Keratinocyte (primary cell): ENCODE measurements at regions not wholly inside any gene's neighbourhood (a gene's known extent, or its start where the extent isn't known, plus 50 kb on each side); places are given as distances from the start of the nearest gene placed in this dataset.

Experiments used
- DNase-seq: peaks from one replicate; pipeline ENCODE4 v3.0.0-alpha.2; 2011; ENCODE audit warnings: low read depth, missing footprints, low spot score
- FAIRE-seq: peaks from 2 replicates; lab custom pipeline; 2011; peaks lifted over from hg19 to GRCh38; lab: Jason Lieb, UNC
- H2AFZ ChIP-seq: 2 replicates; pipeline ENCODE4 v1.6.0; 2012; ENCODE audit warnings: low read length, control low read depth, inconsistent platforms; ENCODE audit not compliant: control insufficient read depth
- H3K27ac ChIP-seq: 2 replicates; pipeline ENCODE4 v1.5.1; 2011; ENCODE audit warnings: low read length; ENCODE audit not compliant: control insufficient read depth, insufficient read depth
- H3K27me3 ChIP-seq: 3 replicates; pipeline ENCODE4 v1.6.0; 2011; ENCODE audit warnings: low read length; ENCODE audit not compliant: control insufficient read depth, insufficient read depth; ENCODE audit errors: extremely low read depth
- H3K36me3 ChIP-seq, 2 experiments: 2 replicates in 1 of 2; 3 replicates in 1 of 2; pipeline ENCODE4 v1.5.1; 2011; ENCODE audit warnings: low read length in 2 of 2, mild to moderate bottlenecking in 1 of 2; ENCODE audit not compliant: control insufficient read depth in 2 of 2, insufficient read depth in 2 of 2; ENCODE audit errors: extremely low read depth in 1 of 2
- H3K4me1 ChIP-seq: 3 replicates; pipeline ENCODE4 v1.5.1; 2011; ENCODE audit warnings: low read length; ENCODE audit not compliant: control insufficient read depth, insufficient read depth; ENCODE audit errors: extremely low read depth
- H3K4me2 ChIP-seq: 3 replicates; pipeline ENCODE4 v1.6.0; 2011; ENCODE audit warnings: low read depth, low read length; ENCODE audit not compliant: control insufficient read depth, insufficient read depth; ENCODE audit errors: extremely low read depth
- H3K4me3 ChIP-seq, 3 experiments: fragments of 200-600 bp in 1 of 3; sonication (generic) in 1 of 3; 2 replicates in 2 of 3; 3 replicates in 1 of 3; pipeline ENCODE4 v1.5.1; 2011 to 2016; ENCODE audit warnings: low read length in 3 of 3, mild to moderate bottlenecking in 3 of 3, control low read depth in 2 of 3, inconsistent platforms in 1 of 3, low read depth in 1 of 3, mixed read lengths in 1 of 3, mixed run types in 1 of 3, moderate library complexity in 1 of 3; ENCODE audit not compliant: control insufficient read depth in 2 of 3, insufficient read depth in 2 of 3; ENCODE audit errors: extremely low read depth in 1 of 3
- H3K79me2 ChIP-seq: 2 replicates; pipeline ENCODE4 v1.6.0; 2012; ENCODE audit warnings: low read length; ENCODE audit not compliant: control insufficient read depth, insufficient read depth
- H3K9ac ChIP-seq: 3 replicates; pipeline ENCODE4 v1.6.0; 2011; ENCODE audit warnings: low read length; ENCODE audit not compliant: control insufficient read depth, insufficient read depth; ENCODE audit errors: extremely low read depth
- H3K9me1 ChIP-seq: 3 replicates; pipeline ENCODE4 v1.6.0; 2011; ENCODE audit warnings: low read length; ENCODE audit not compliant: control insufficient read depth, insufficient read depth; ENCODE audit errors: extremely low read depth
- H3K9me3 ChIP-seq: 2 replicates; pipeline ENCODE4 v1.5.1; 2012; ENCODE audit warnings: low read depth, low read length; ENCODE audit not compliant: control insufficient read depth
- H4K20me1 ChIP-seq: 3 replicates; pipeline ENCODE4 v1.6.0; 2011; ENCODE audit warnings: low read length; ENCODE audit not compliant: control insufficient read depth, insufficient read depth; ENCODE audit errors: extremely low read depth
- CTCF ChIP-seq, 3 experiments: IDR thresholded peaks in 1 of 3; conservative IDR thresholded peaks in 1 of 3; optimal IDR thresholded peaks in 1 of 3; 2 replicates in 2 of 3; 3 replicates in 1 of 3; pipeline versions ENCODE3 to v1.5.1; 2011; ENCODE audit warnings: low read length in 3 of 3, mild to moderate bottlenecking in 3 of 3, moderate library complexity in 2 of 3, control low read depth in 1 of 3, inconsistent platforms in 1 of 3; ENCODE audit not compliant: insufficient read depth in 2 of 3; ENCODE audit errors: extremely low read depth in 1 of 3
- EZH2 ChIP-seq: IDR thresholded peaks from one replicate; pipeline ENCODE4 v1.6.1; 2012; ENCODE audit warnings: inconsistent platforms, mild to moderate bottlenecking, low read length, moderate library complexity
- dilution Hi-C: fragments of 300-500 bp; cut with MboI; formaldehyde crosslinking; loops from one replicate; pipeline ENCODE4 v1.7.0; 2020; ENCODE audit warnings: low sequenced_read_pairs; ENCODE audit not compliant: extremely low pct_ligation_motif_present

- no peak overlapping the region for H3K4me3 ChIP-seq
- H3K9me1 ChIP-seq, result no peaks in the 10 kb centered on the region
- no peaks in the 10 kb centered on the region for H3K27me3 ChIP-seq
- no peak overlapping the region for H3K9ac ChIP-seq
- no peak overlapping the region for H3K4me2 ChIP-seq
- H4K20me1 ChIP-seq, result no peaks in the 10 kb centered on the region
- H3K9me3 ChIP-seq, result no peaks in the 10 kb centered on the region
- no peaks in the 10 kb centered on the region for H3K79me2 ChIP-seq
- DNase-seq, result no peak
- dilution Hi-C loops, result no loop called here
- no peak overlapping the region for H3K27ac ChIP-seq
- no peak overlapping the region for H2AFZ ChIP-seq
- H3K36me3 ChIP-seq, result no peaks in the 10 kb centered on the region
- no peaks in the 10 kb centered on the region for H3K4me1 ChIP-seq
- no peak for TF ChIP-seq EZH2
- TF ChIP-seq CTCF (optimal IDR thresholded peaks at IDR 0.05 in 1 of 3, IDR thresholded peaks at IDR 0.05 in 1 of 3, conservative IDR thresholded peaks at IDR 0.05 in 1 of 3; ENCODE audit: extremely low read depth in 1 of 3, insufficient read depth in 2 of 3, low read length in 3 of 3), result no peak
- FAIRE-seq, result no peak
Observed at GRCh38 chr4:31445526-31445925, 725.4 kb downstream of the PCDH7 start.

- H3K9me1 ChIP-seq, result no peaks in the 10 kb centered on the region
- H3K9ac ChIP-seq, result no peak overlapping the region
- no peaks in the 10 kb centered on the region for H3K4me1 ChIP-seq
- TF ChIP-seq CTCF (optimal IDR thresholded peaks at IDR 0.05 in 1 of 3, IDR thresholded peaks at IDR 0.05 in 1 of 3, conservative IDR thresholded peaks at IDR 0.05 in 1 of 3; ENCODE audit: extremely low read depth in 1 of 3, insufficient read depth in 2 of 3, low read length in 3 of 3), result no peak
- no peak for TF ChIP-seq EZH2
- dilution Hi-C loops, result no loop called here
- DNase-seq (no peak), FAIRE-seq (no peak)
- H3K27ac ChIP-seq, result no peak overlapping the region
- no peak overlapping the region for H3K4me2 ChIP-seq
- H2AFZ ChIP-seq, result no peak overlapping the region
- no peaks in the 10 kb centered on the region for H3K79me2 ChIP-seq
- no peaks in the 10 kb centered on the region for H4K20me1 ChIP-seq
- no peaks in the 10 kb centered on the region for H3K27me3 ChIP-seq
- H3K9me3 ChIP-seq, result no peaks in the 10 kb centered on the region
- no peaks in the 10 kb centered on the region for H3K36me3 ChIP-seq
- no peak overlapping the region for H3K4me3 ChIP-seq
Observed at GRCh38 chr4:31455612-31456011, 735.4 kb downstream of the PCDH7 start.
